GM12864 (cell line): ENCODE measurements at regions not wholly inside any gene's neighbourhood (a gene's known extent, or its start where the extent isn't known, plus 50 kb on each side); places are given as distances from the start of the nearest gene placed in this dataset.

Source experiments
- DNase-seq: peaks from one replicate; pipeline ENCODE4 v3.0.0-alpha.2; 2011; ENCODE audit warnings: low read depth
- H3K4me3 ChIP-seq: 2 replicates; pipeline ENCODE4 v1.5.1; 2011; ENCODE audit warnings: mild to moderate bottlenecking, low read depth, low read length, control low read depth
- CTCF ChIP-seq: IDR thresholded peaks from 2 replicates; pipeline ENCODE4 v1.5.1; 2011; ENCODE audit warnings: low read depth, mild to moderate bottlenecking, moderate library complexity, low read length, control low read depth, inconsistent platforms; ENCODE audit errors: missing control alignments

DNA sequence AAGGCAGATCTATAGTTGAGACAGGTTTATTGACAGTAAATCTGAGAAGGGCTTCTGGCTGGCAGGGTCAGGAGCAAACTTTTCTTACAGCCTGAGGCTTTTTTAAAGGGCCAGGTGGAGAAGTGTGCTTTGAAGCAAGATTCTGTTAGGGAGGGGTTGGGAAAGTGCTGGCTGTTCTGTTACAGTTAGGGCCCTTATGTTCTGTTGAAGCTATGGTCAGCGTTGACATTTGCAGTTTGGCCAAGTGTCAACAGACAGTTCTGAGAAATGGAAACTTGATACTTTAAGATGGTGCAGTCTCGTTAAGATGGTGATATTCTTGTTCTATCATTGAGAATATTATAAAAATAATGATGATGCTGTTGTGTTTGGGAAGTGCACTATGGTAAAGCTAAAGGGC, 154.2 kb downstream of the RDH14 start:
- no peak for TF ChIP-seq CTCF
- no peak for DNase-seq
- no peak overlapping the region for H3K4me3 ChIP-seq

- no peak overlapping the region for H3K4me3 ChIP-seq
- no peak for DNase-seq
- TF ChIP-seq CTCF: peak; percentile 54
Measured at GRCh38 chr2:18404708-18405107, 155.7 kb downstream of the RDH14 start.

- no peak for TF ChIP-seq CTCF
- DNase-seq: no peak
- no peak overlapping the region for H3K4me3 ChIP-seq
Measured at GRCh38 chr2:18403921-18404522, 156.4 kb downstream of the RDH14 start.

DNA sequence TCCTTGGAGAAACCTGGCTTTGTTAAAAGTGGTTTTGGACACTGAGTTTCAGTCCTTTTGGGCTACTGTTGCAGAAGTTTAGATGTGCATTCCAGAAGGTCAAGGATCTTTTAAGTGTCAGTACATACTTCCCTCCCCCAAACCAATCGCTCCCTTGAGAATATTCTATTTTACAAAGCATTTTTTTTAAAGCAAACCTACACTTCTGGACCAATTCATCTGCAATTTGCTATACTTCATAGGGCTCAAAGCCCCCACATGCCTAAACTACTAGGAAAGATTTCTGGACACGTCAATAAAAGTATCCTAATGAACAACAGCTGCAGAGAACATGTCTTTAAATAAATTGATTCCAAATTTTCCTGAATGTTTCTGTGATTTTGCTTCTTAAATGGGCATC, 157.6 kb downstream of the RDH14 start:
- DNase-seq: no peak
- no peak for TF ChIP-seq CTCF
- H3K4me3 ChIP-seq: no peak overlapping the region

DNA sequence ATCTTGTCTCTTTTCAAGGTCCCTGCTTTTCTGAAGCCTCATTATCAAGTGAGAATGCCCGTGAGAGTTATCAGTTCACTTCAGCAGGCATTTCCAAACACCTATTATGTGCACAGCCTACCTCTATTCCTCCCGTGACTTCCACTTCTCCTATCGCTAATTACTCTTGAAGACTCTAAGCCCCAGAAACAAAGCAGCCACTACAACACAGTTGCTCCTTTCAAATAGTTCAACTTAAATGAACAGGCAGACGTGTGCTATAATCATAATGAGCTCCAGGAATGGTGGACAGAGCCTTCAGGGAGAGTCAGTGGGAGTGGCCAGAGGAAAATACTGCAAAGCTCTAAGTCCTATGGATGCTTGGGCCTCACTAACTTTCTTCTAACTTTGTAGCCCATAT, 159.0 kb downstream of the RDH14 start:
- TF ChIP-seq CTCF: no peak
- no peak for DNase-seq
- no peak overlapping the region for H3K4me3 ChIP-seq

- no peak for TF ChIP-seq CTCF
- no peak for DNase-seq
- no peak overlapping the region for H3K4me3 ChIP-seq
Measured at GRCh38 chr2:18399601-18400000, 160.9 kb downstream of the RDH14 start.

GRCh38 chr2:18398833-18399232, 161.6 kb downstream of the RDH14 start:
- no peak for TF ChIP-seq CTCF
- H3K4me3 ChIP-seq: no peak overlapping the region
- DNase-seq: no peak
